ENCODE measurements at regions not wholly inside any gene's neighbourhood (a gene's known extent, or its start where the extent isn't known, plus 50 kb on each side); places are given as distances from the start of the nearest gene placed in this dataset.

GRCh38 chr9:99506747-99507348, 284.8 kb downstream of the SEC61B start:
- Histone ChIP-seq H3K9ac (ENCODE audit: insufficient read depth, low read depth, low read length) (no peak overlapping the region), H3K4me3 (replicated peaks in 1 of 3; ENCODE audit: insufficient read depth in 1 of 3, low read depth in 2 of 3, low read length in 3 of 3) (no peak overlapping the region), H3K9me3 (ENCODE audit: low read length) (no peaks in the 10 kb centered on the region), H2AFZ (ENCODE audit: low read length) (no peak overlapping the region), H3K27ac (ENCODE audit: extremely low read length, insufficient read depth, low read length) (no peak overlapping the region), H3K36me3 (replicated peaks in 1 of 2; ENCODE audit: control insufficient read depth in 1 of 2, insufficient read depth in 2 of 2, low read length in 2 of 2) (no peaks in the 10 kb centered on the region), H3K4me2 (ENCODE audit: low read depth, low read length) (no peak overlapping the region), H3K4me1 (ENCODE audit: insufficient read depth, low read length) (no peaks in the 10 kb centered on the region), H3K27me3 (ENCODE audit: control insufficient read depth in 1 of 2, insufficient read depth in 2 of 2, low read length in 2 of 2) (no peaks in the 10 kb centered on the region), H4K20me1 (ENCODE audit: insufficient read depth, low read length) (no peaks in the 10 kb centered on the region), H3K79me2 (ENCODE audit: insufficient read depth, low read length) (no peaks in the 10 kb centered on the region)
- in situ Hi-C loops (cut with HindIII; ENCODE audit: extremely low pct_ligation_motif_present, low pct_unique_long_range_greater_than_20kb) = no loop called here
- intact Hi-C loops (cut with micrococcal nuclease; ENCODE audit: unreplicated experiment) = no loop called here
- BruUV-seq (replicated peaks) = no TSS peak
- POLR2A ChIA-PET = no interaction called here
- CTCF ChIA-PET (ENCODE audit: low intra/inter-chr PET ratio, low total read pairs) = no interaction called here
- WGBS (ENCODE audit: low lambda C conversion rate) = 0% methylated on average over 1 of the region's 1 CpG
- no peak for FAIRE-seq
- TF ChIP-seq HNRNPLL (IDR thresholded peaks at IDR 0.05; ENCODE audit: low read depth, low read length, poor library complexity, severe bottlenecking) (no peak), SATB2 (CRISPR knock-in tag; IDR thresholded peaks at IDR 0.05) (no peak), HCFC1 (IDR thresholded peaks at IDR 0.05; ENCODE audit: low read depth, low read length) (no peak), ZNF577 (CRISPR knock-in tag; IDR thresholded peaks at IDR 0.05; ENCODE audit: borderline replicate concordance, low read depth) (no peak), BORCS8-MEF2B (CRISPR knock-in tag; IDR thresholded peaks at IDR 0.05) (no peak), ZNF138 (CRISPR knock-in tag; IDR thresholded peaks at IDR 0.05; ENCODE audit: low read depth) (no peak)
- no peak for DNase-seq (ENCODE audit: low spot score)
- no peak for ATAC-seq

DNA sequence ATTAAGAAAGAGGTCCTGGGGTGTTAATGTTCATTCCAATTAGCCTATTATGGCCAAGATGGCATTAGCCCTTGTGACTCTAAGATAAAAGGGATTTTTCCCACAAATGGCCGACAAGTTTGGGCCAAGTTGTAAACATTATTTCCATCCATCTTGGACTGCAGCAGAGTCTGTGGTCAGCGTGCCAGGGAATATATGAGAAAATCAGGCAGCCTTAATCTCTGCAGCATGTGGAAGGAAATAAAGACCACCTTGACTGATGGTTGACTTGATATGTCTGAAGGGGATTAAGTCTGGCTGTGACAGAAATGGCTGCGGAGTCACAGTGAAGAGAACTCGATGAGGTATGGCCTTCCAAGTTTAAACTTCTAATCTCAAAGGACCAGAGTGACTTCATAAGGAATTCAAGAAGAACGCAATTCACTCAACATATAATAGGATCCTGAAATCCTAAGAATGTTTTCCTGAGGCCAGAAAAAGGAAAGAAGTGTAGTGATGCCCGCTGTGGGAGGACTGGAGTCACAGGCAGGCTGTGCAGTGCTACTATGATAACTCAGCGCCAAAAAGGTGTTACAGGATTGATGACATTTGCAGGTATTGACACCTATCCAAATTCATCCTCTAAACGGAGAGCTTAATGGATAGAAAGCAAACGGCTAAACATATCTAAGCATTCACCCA, 287.1 kb downstream of the SEC61B start:
- DNase-seq (ENCODE audit: low spot score) = no peak
- ATAC-seq = no peak
- ChIA-PET CTCF (ENCODE audit: low intra/inter-chr PET ratio, low total read pairs) (no interaction called here), POLR2A (no interaction called here)
- Histone ChIP-seq H3K36me3 (replicated peaks in 1 of 2; ENCODE audit: control insufficient read depth in 1 of 2, insufficient read depth in 2 of 2, low read length in 2 of 2) (no peaks in the 10 kb centered on the region), H3K9me3 (ENCODE audit: low read length) (no peaks in the 10 kb centered on the region), H3K4me3 (replicated peaks in 1 of 3; ENCODE audit: insufficient read depth in 1 of 3, low read depth in 2 of 3, low read length in 3 of 3) (no peak overlapping the region), H3K4me2 (ENCODE audit: low read depth, low read length) (no peak overlapping the region), H3K79me2 (ENCODE audit: insufficient read depth, low read length) (no peaks in the 10 kb centered on the region), H3K4me1 (ENCODE audit: insufficient read depth, low read length) (no peaks in the 10 kb centered on the region), H3K9ac (ENCODE audit: insufficient read depth, low read depth, low read length) (no peak overlapping the region), H3K27ac (ENCODE audit: extremely low read length, insufficient read depth, low read length) (no peak overlapping the region), H4K20me1 (ENCODE audit: insufficient read depth, low read length) (no peaks in the 10 kb centered on the region), H3K27me3 (ENCODE audit: control insufficient read depth in 1 of 2, insufficient read depth in 2 of 2, low read length in 2 of 2) (no peaks in the 10 kb centered on the region), H2AFZ (ENCODE audit: low read length) (no peak overlapping the region)
- FAIRE-seq = no peak
- WGBS (ENCODE audit: low lambda C conversion rate) = 5% methylated on average over 9 of the region's 9 CpGs
- no TSS peak for BruUV-seq (replicated peaks)
- intact Hi-C loops (cut with micrococcal nuclease; ENCODE audit: unreplicated experiment) (no loop called here), in situ Hi-C loops (cut with HindIII; ENCODE audit: extremely low pct_ligation_motif_present, low pct_unique_long_range_greater_than_20kb) (no loop called here)
- TF ChIP-seq ZNF652 (CRISPR knock-in tag; IDR thresholded peaks at IDR 0.05; ENCODE audit: borderline replicate concordance, low read depth) (no peak), ZNF263 (CRISPR knock-in tag; IDR thresholded peaks at IDR 0.05) (no peak), ATF4 (CRISPR knock-in tag; IDR thresholded peaks at IDR 0.05) (no peak)
- TF ChIP-seq, protein P1, sequence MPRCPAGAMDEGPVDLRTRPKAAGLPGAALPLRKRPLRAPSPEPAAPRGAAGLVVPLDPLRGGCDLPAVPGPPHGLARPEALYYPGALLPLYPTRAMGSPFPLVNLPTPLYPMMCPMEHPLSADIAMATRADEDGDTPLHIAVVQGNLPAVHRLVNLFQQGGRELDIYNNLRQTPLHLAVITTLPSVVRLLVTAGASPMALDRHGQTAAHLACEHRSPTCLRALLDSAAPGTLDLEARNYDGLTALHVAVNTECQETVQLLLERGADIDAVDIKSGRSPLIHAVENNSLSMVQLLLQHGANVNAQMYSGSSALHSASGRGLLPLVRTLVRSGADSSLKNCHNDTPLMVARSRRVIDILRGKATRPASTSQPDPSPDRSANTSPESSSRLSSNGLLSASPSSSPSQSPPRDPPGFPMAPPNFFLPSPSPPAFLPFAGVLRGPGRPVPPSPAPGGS (CRISPR knock-in tag; IDR thresholded peaks at IDR 0.05) = no peak
- TF ChIP-seq, protein P2, sequence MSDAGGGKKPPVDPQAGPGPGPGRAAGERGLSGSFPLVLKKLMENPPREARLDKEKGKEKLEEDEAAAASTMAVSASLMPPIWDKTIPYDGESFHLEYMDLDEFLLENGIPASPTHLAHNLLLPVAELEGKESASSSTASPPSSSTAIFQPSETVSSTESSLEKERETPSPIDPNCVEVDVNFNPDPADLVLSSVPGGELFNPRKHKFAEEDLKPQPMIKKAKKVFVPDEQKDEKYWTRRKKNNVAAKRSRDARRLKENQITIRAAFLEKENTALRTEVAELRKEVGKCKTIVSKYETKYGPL (CRISPR knock-in tag; IDR thresholded peaks at IDR 0.05) = no peak
